Naive thymus-derived CD4-positive, alpha-beta T cell (primary cell): ENCODE measurements at regions not wholly inside any gene's neighbourhood (a gene's known extent, or its start where the extent isn't known, plus 50 kb on each side); places are given as distances from the start of the nearest gene placed in this dataset.

Source experiments
- ATAC-seq: fragments of 150-1000 bp; cut with Tn5 transposase; 2 replicates; pipeline ENCODE4 v1.10.0; 2021; ENCODE audit warnings: mild to moderate bottlenecking, moderate library complexity
- CTCF ChIA-PET: fragments of 350-600 bp; sonication (Branson Sonifier 250); formaldehyde crosslinking; loops from one replicate; lab custom pipeline; 2021; ENCODE audit warnings: antibody characterized with exemption; lab: Charles Lee
- POLR2A ChIA-PET: fragments of 350-600 bp; sonication (Branson Sonifier 250); formaldehyde crosslinking; loops from one replicate; lab custom pipeline; 2021; ENCODE audit warnings: antibody characterized with exemption, inconsistent platforms; lab: Charles Lee
- DNase-seq, 9 donors: peaks; one replicate each; pipeline versions ENCODE4 v3.0.0 to v3.0.0-alpha.2; 2020 to 2022; ENCODE audit warnings: mixed read lengths in 1 of 9
- H3K27ac ChIP-seq: one replicate; pipeline ENCODE4 v1.7.0; 2013; ENCODE audit warnings: mild to moderate bottlenecking, low read depth, low read length, moderate library complexity
- H3K27me3 ChIP-seq, 2 donors: one replicate each; pipeline ENCODE4 v1.7.0; 2013; ENCODE audit warnings: low read length in 2 of 2, mild to moderate bottlenecking in 2 of 2, moderate library complexity in 2 of 2; ENCODE audit not compliant: control insufficient read depth in 2 of 2, insufficient read depth in 2 of 2
- H3K36me3 ChIP-seq, 3 experiments: 1 replicate in 2 of 3; 2 replicates in 1 of 3; pipeline ENCODE4 v1.7.0; 2013; ENCODE audit warnings: low read length in 3 of 3, mild to moderate bottlenecking in 3 of 3, moderate library complexity in 1 of 3; ENCODE audit not compliant: insufficient read depth in 3 of 3, control insufficient read depth in 2 of 3
- H3K4me1 ChIP-seq, 2 donors: one replicate each; pipeline ENCODE4 v1.7.0; 2013; ENCODE audit warnings: low read length in 2 of 2, mild to moderate bottlenecking in 2 of 2, moderate library complexity in 1 of 2; ENCODE audit not compliant: control insufficient read depth in 2 of 2, insufficient read depth in 2 of 2
- H3K4me3 ChIP-seq: 2 replicates; pipeline ENCODE4 v1.7.0; 2013; ENCODE audit warnings: mild to moderate bottlenecking, low read length
- H3K9me3 ChIP-seq, 3 experiments: 1 replicate in 2 of 3; 2 replicates in 1 of 3; pipeline ENCODE4 v1.7.0; 2013; ENCODE audit warnings: low read length in 3 of 3; ENCODE audit not compliant: control insufficient read depth in 2 of 3
- H3K27ac Mint-ChIP-seq, 9 donors: one replicate each; pipeline ENCODE4 v1.8.0; 2020 to 2022; ENCODE audit warnings: mixed read lengths in 9 of 9, mild to moderate bottlenecking in 8 of 9, moderate library complexity in 5 of 9, inconsistent platforms in 2 of 9
- H3K27me3 Mint-ChIP-seq, 5 donors: one replicate each; pipeline ENCODE4 v1.8.0; 2021 to 2022; ENCODE audit warnings: mixed read lengths in 5 of 5, mild to moderate bottlenecking in 1 of 5
- H3K36me3 Mint-ChIP-seq, 5 donors: one replicate each; pipeline ENCODE4 v1.8.0; 2020 to 2022; ENCODE audit warnings: mixed read lengths in 5 of 5, mild to moderate bottlenecking in 3 of 5, inconsistent platforms in 1 of 5
- H3K4me1 Mint-ChIP-seq, 7 donors: one replicate each; pipeline ENCODE4 v1.8.0; 2020 to 2022; ENCODE audit warnings: mixed read lengths in 7 of 7, mild to moderate bottlenecking in 3 of 7, inconsistent platforms in 1 of 7
- H3K4me3 Mint-ChIP-seq, 10 donors: one replicate each; pipeline ENCODE4 v1.8.0; 2020 to 2022; ENCODE audit warnings: mild to moderate bottlenecking in 10 of 10, mixed read lengths in 10 of 10, moderate library complexity in 6 of 10, inconsistent platforms in 2 of 10
- H3K9me3 Mint-ChIP-seq, 11 donors: one replicate each; pipeline ENCODE4 v1.8.0; 2020 to 2022; ENCODE audit warnings: mixed read lengths in 11 of 11, mild to moderate bottlenecking in 4 of 11, inconsistent platforms in 1 of 11, moderate library complexity in 1 of 11
- intact Hi-C, 2 donors: fragments of 100-400 bp; cut with micrococcal nuclease; formaldehyde crosslinking; loops; one replicate each; pipeline ENCODE4 v1.15.1; 2023

- Histone ChIP-seq H3K27ac (no peak overlapping the region), H3K4me3 (no peak overlapping the region), H3K9me3 (no peaks in the 10 kb centered on the region), H3K36me3 (no peaks in the 10 kb centered on the region), H3K27me3 (no peaks in the 10 kb centered on the region), H3K4me1 (no peaks in the 10 kb centered on the region)
- ATAC-seq = no peak
- Mint-ChIP-seq H3K27me3 (peaks cover 6 to 12% (median 8%) of the 10 kb centered on the region in 5 donors), H3K9me3 (peaks cover 0 to 7% (median 0%) of the 10 kb centered on the region in 11 donors), H3K36me3 (peaks cover 0 to 4% (median 0%) of the 10 kb centered on the region in 5 donors), H3K27ac (no peak overlapping the region), H3K4me3 (no peak overlapping the region), H3K4me1 (no peaks in the 10 kb centered on the region)
- no peak for DNase-seq
- intact Hi-C loops = no loop called here
- ChIA-PET CTCF (no interaction called here), POLR2A (no interaction called here)
These were observed 165.9 kb upstream of the SPRED2 start for GRCh38 chr2:65598264-65598663.

- Histone ChIP-seq H3K9me3 (no peaks in the 10 kb centered on the region), H3K4me1 (no peaks in the 10 kb centered on the region), H3K27ac (no peak overlapping the region), H3K36me3 (no peaks in the 10 kb centered on the region), H3K4me3 (no peak overlapping the region), H3K27me3 (no peaks in the 10 kb centered on the region)
- Mint-ChIP-seq H3K4me1 (no peaks in the 10 kb centered on the region), H3K36me3 (peaks cover 0 to 4% (median 0%) of the 10 kb centered on the region in 5 donors), H3K9me3 (peaks cover 0 to 7% (median 0%) of the 10 kb centered on the region in 11 donors), H3K27ac (no peak overlapping the region), H3K4me3 (no peak overlapping the region), H3K27me3 (peaks cover 6 to 16% (median 12%) of the 10 kb centered on the region in 5 donors)
- intact Hi-C loops = no loop called here
- ChIA-PET CTCF (no interaction called here), POLR2A (no interaction called here)
- DNase-seq (no peak), ATAC-seq (no peak)
These were observed 163.2 kb upstream of the SPRED2 start for GRCh38 chr2:65595630-65596029.

GRCh38 chr2:65594150-65594549 is 161.8 kb upstream of the SPRED2 start:
- Histone ChIP-seq H3K27ac (no peak overlapping the region), H3K4me1 (no peaks in the 10 kb centered on the region), H3K27me3 (no peaks in the 10 kb centered on the region), H3K36me3 (no peaks in the 10 kb centered on the region), H3K9me3 (no peaks in the 10 kb centered on the region), H3K4me3 (no peak overlapping the region)
- peaks cover 0 to 4% (median 0%) of the 10 kb centered on the region in 5 donors for H3K36me3 Mint-ChIP-seq
- ChIA-PET POLR2A (no interaction called here), CTCF (no interaction called here)
- peaks cover 13 to 23% (median 22%) of the 10 kb centered on the region in 5 donors for H3K27me3 Mint-ChIP-seq
- no peaks in the 10 kb centered on the region for H3K4me1 Mint-ChIP-seq
- no peak for DNase-seq
- intact Hi-C loops = no loop called here
- no peak overlapping the region for H3K27ac Mint-ChIP-seq
- H3K4me3 Mint-ChIP-seq = no peak overlapping the region
- H3K9me3 Mint-ChIP-seq = peaks cover 0 to 7% (median 0%) of the 10 kb centered on the region in 11 donors
- ATAC-seq = no peak

GRCh38 chr2:65589667-65590066 is 157.3 kb upstream of the SPRED2 start:
- H3K9me3 ChIP-seq = no peaks in the 10 kb centered on the region
- H3K27me3 ChIP-seq = no peaks in the 10 kb centered on the region
- ChIA-PET POLR2A (no interaction called here), CTCF (no interaction called here)
- no peaks in the 10 kb centered on the region for H3K4me1 ChIP-seq
- no peak overlapping the region for H3K27ac Mint-ChIP-seq
- H3K27me3 Mint-ChIP-seq = peaks cover 15 to 23% (median 20%) of the 10 kb centered on the region in 5 donors
- H3K4me3 Mint-ChIP-seq = no peak overlapping the region
- H3K36me3 Mint-ChIP-seq = no peaks in the 10 kb centered on the region
- intact Hi-C loops = no loop called here
- ATAC-seq = no peak
- DNase-seq = no peak
- H3K36me3 ChIP-seq = no peaks in the 10 kb centered on the region
- no peak overlapping the region for H3K27ac ChIP-seq
- peaks cover 0 to 10% (median 2%) of the 10 kb centered on the region in 11 donors for H3K9me3 Mint-ChIP-seq
- H3K4me3 ChIP-seq = no peak overlapping the region
- H3K4me1 Mint-ChIP-seq = no peaks in the 10 kb centered on the region

- POLR2A ChIA-PET = no interaction called here
- no peak for ATAC-seq
- Mint-ChIP-seq H3K27ac (no peak overlapping the region), H3K36me3 (no peaks in the 10 kb centered on the region), H3K4me1 (no peaks in the 10 kb centered on the region), H3K9me3 (peaks cover 0 to 10% (median 0%) of the 10 kb centered on the region in 11 donors), H3K4me3 (no peak overlapping the region), H3K27me3 (peaks cover 15 to 23% (median 20%) of the 10 kb centered on the region in 5 donors)
- CTCF ChIA-PET = no interaction called here
- H3K36me3 ChIP-seq = no peaks in the 10 kb centered on the region
- no peak overlapping the region for H3K27ac ChIP-seq
- H3K4me1 ChIP-seq = no peaks in the 10 kb centered on the region
- intact Hi-C loops = no loop called here
- no peaks in the 10 kb centered on the region for H3K9me3 ChIP-seq
- no peak for DNase-seq
- no peaks in the 10 kb centered on the region for H3K27me3 ChIP-seq
- H3K4me3 ChIP-seq = no peak overlapping the region
These were observed 155.4 kb upstream of the SPRED2 start for GRCh38 chr2:65587779-65588178.

GRCh38 chr2:65586516-65586915 is 154.1 kb upstream of the SPRED2 start:
- Mint-ChIP-seq H3K27ac (no peak overlapping the region), H3K27me3 (peaks cover 12 to 23% (median 20%) of the 10 kb centered on the region in 5 donors), H3K36me3 (no peaks in the 10 kb centered on the region), H3K4me3 (no peak overlapping the region), H3K4me1 (no peaks in the 10 kb centered on the region), H3K9me3 (peaks cover 0 to 10% (median 0%) of the 10 kb centered on the region in 11 donors)
- Histone ChIP-seq H3K36me3 (no peaks in the 10 kb centered on the region), H3K4me3 (no peak overlapping the region), H3K27ac (no peak overlapping the region), H3K4me1 (no peaks in the 10 kb centered on the region), H3K9me3 (no peaks in the 10 kb centered on the region), H3K27me3 (no peaks in the 10 kb centered on the region)
- ATAC-seq (no peak), DNase-seq (no peak)
- CTCF ChIA-PET = no interaction called here
- intact Hi-C loops = no loop called here
- POLR2A ChIA-PET = no interaction called here

- Mint-ChIP-seq H3K36me3 (no peaks in the 10 kb centered on the region), H3K4me1 (no peaks in the 10 kb centered on the region), H3K9me3 (peaks cover 0 to 5% (median 0%) of the 10 kb centered on the region in 11 donors), H3K27ac (no peak overlapping the region), H3K4me3 (no peak overlapping the region), H3K27me3 (peaks cover 4 to 17% (median 5%) of the 10 kb centered on the region in 5 donors)
- no peak for ATAC-seq
- no peak overlapping the region for H3K4me3 ChIP-seq
- ChIA-PET CTCF (no interaction called here), POLR2A (no interaction called here)
- H3K27me3 ChIP-seq = no peaks in the 10 kb centered on the region
- H3K27ac ChIP-seq = no peak overlapping the region
- no peaks in the 10 kb centered on the region for H3K36me3 ChIP-seq
- DNase-seq = no peak
- H3K4me1 ChIP-seq = no peaks in the 10 kb centered on the region
- intact Hi-C loops = no loop called here
- H3K9me3 ChIP-seq = no peaks in the 10 kb centered on the region
These were observed 150.7 kb upstream of the SPRED2 start for GRCh38 chr2:65583061-65583460.
